VCaP (cell line): ENCODE measurements at regions not wholly inside any gene's neighbourhood (a gene's known extent, or its start where the extent isn't known, plus 50 kb on each side); places are given as distances from the start of the nearest gene placed in this dataset.

Source experiments
- H3K27ac ChIP-seq: fragments of 450-650 bp; 2 replicates; pipeline ENCODE4 v1.5.1; 2017
- TF ChIP-seq, protein P1 (sequence below): fragments of 450-650 bp; conservative IDR thresholded peaks from 2 replicates; pipeline ENCODE4 v1.5.1; 2017; ENCODE audit warnings: mild to moderate bottlenecking, moderate library complexity

DNA sequence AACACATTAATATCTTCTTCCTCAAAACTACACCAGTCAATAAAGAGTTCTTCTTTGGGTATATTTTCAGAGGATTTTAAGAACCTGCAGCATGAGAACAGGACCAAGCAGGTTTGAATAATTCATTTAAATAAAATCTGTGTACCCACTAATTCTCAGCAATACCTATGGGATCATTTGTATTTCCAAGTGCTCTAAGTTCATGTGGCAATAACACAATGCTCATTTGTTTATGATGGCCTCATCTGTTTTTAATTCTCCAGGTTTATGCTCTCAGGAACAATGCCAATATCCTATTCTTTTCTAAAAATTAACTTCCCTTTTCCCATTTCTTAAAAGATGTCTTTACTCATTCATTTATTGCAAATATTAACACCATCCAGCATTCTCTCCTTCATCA is 264.7 kb downstream of the METTL4 start:
- TF ChIP-seq, protein P1, sequence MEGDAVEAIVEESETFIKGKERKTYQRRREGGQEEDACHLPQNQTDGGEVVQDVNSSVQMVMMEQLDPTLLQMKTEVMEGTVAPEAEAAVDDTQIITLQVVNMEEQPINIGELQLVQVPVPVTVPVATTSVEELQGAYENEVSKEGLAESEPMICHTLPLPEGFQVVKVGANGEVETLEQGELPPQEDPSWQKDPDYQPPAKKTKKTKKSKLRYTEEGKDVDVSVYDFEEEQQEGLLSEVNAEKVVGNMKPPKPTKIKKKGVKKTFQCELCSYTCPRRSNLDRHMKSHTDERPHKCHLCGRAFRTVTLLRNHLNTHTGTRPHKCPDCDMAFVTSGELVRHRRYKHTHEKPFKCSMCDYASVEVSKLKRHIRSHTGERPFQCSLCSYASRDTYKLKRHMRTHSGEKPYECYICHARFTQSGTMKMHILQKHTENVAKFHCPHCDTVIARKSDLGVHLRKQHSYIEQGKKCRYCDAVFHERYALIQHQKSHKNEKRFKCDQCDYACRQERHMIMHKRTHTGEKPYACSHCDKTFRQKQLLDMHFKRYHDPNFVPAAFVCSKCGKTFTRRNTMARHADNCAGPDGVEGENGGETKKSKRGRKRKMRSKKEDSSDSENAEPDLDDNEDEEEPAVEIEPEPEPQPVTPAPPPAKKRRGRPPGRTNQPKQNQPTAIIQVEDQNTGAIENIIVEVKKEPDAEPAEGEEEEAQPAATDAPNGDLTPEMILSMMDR: no peak
- H3K27ac ChIP-seq: no peak overlapping the region

DNA sequence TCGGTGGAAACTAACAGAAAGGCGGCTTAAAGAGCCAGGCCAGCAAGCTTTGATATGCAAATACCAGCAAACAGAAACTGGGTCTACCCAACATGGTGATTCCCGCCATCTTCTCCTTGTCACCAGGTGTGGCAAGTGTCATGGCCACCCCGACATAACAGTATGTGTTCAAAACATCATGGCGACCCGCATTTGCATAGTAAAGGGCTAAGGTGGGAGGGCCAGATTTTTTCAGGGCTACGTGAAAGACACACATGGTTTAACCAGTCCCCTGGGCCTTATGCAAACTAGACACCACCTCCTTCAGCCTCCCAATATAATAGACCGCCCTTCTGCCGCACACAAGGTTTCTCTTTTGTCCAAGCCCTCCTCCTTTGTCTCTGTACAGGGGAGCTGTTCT is 260.4 kb downstream of the METTL4 start:
- TF ChIP-seq, protein P1: no peak
- H3K27ac ChIP-seq: no peak overlapping the region

DNA sequence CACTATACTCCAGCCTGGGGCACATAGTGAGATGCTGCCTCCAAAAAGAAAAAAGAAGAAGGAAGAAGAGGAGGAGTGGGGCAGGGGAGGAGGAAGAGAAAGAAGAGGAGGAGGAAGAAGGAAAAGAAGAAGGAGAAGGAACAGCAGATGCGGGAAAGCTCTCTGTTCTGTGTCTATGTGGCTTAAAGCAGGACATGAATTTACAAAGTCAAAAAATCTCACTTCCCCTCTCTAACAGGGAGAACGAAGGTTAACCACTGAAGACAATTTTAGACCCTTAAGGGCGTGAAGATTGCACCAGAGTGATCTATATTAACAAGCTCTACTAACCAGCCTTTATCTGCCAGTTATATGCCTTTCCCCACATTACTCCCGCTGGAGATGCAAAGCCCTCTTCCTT is 258.9 kb downstream of the METTL4 start:
- TF ChIP-seq, protein P1: no peak

DNA sequence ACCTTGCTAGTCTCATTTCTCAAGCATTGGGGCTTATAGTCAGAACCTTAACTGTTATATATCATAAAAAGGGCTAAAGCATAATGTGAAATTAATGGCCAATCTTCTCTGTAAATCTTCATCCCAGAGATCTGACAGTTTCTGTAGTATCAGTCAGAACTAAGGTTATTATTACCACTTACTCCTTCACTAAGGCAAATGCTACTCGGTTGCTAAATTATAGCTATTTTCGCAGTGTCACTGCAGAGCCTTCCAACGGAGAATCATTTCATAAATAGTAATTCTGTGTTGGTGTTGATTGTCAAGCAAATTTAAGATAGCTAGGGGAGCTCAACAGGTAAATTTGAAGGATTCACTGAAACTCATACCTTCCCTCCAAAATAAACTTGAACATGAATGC is 258.0 kb downstream of the METTL4 start:
- TF ChIP-seq, protein P1: no peak
- no peak overlapping the region for H3K27ac ChIP-seq

More for the DNA sequence above, 258.9 kb downstream of the METTL4 start:
- no peak overlapping the region for H3K27ac ChIP-seq

DNA sequence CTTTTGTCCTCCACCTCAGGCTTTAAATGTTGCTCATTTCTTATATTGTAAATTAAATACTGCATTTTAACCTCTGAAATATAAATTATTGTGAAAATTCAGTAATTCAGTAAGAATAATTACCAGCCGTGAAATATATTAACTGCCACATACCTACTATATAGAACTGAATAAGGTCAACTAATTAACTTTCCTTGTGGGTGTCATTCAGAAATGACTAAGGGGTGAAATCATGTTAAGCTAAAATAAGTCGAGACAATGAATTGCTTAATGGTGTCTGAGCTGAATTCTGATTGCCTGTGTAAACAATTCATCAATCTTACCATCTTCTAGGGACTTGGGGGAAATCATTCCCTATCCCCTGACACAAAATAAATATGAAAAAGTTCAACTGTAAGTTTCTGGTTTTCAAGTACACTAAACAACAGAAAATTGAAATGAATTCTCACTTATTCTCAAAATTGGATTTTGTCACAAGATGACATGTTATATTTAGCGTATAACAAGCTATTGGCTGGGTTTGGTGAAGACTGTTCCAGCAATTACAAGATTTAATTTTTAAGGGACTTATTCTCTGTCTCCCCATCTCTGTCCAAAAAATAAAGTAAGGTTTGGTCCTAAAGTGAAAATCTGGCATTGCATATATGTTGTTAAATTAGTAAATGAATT is 255.1 kb downstream of the METTL4 start:
- TF ChIP-seq, protein P1: no peak
- H3K27ac ChIP-seq: no peak overlapping the region

DNA sequence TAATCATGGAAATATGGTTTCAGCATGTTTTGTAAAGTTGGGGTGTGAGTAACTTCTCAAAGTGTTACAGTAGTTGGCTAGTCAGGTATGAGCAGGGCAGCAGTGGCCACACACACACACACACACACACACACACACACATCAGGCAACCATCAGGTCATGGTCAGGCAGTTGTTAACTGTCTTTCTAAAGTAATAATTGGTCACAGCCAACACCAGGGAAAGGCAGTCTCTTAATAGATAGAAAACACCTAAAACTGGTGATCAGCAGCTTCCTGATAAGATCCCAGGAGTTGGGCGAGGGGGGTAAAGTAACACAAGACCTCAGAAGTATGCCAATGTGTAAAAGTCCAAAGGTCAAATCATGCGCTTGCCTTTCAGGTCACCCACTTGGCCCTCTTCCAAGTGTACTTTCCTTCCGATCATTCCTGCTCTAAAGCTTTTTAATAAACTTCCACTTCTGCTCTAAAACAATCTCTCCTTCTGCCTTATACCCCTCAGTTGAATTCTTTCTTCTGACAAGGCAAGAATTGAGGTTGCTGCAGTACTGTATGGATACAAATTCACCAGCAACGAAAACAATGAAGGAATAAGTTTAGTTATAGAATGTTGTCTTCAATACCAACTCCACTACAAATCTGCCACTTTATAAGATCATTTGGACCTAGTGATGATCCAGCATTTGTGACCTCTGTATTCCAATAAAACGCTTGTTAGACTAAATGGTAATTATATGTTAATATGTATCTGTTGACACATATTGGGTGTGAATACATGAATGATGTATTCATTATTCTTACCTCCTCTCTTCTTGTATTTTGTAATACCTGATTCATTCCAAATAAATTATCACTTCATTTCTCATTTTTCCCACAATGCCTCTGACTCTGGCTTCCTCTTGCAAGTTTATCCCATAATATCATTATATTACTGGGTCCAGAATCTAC is 254.3 kb downstream of the METTL4 start:
- no peak overlapping the region for H3K27ac ChIP-seq
- TF ChIP-seq, protein P1: no peak

DNA sequence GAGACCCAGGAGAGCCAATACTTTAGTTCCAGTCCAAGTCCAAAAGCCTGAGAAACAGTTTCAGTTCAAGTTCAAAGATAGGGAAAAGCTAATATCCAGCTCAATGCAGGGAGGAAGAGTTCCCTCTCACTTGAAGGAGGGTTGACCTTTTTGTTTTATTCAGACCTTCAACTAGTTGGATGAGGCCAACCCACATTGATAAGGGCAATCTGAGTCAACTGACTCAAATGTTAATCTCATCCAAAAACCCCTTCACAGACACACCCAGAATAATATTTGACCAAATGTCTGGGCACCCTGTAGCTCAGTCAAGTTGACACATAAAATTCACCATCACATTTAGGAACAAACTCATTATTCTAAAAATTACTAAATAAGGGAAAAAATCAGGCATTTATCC is 246.8 kb downstream of the METTL4 start:
- H3K27ac ChIP-seq: no peak overlapping the region
- TF ChIP-seq, protein P1: no peak
